ENCODE measurements at regions not wholly inside any gene's neighbourhood (a gene's known extent, or its start where the extent isn't known, plus 50 kb on each side); places are given as distances from the start of the nearest gene placed in this dataset.

- Mint-ChIP-seq H3K4me1 (ENCODE audit: low read depth) (no peaks in the 10 kb centered on the region), H3K4me3 (no peak overlapping the region), H3K9me3 (no peaks in the 10 kb centered on the region), H3K36me3 (ENCODE audit: low read depth) (no peaks in the 10 kb centered on the region), H3K27me3 (ENCODE audit: low read depth) (peaks cover 9% of the 10 kb centered on the region), H3K27ac (no peak overlapping the region)
- intact Hi-C loops (cut with micrococcal nuclease): no loop called here
- CTCF ChIA-PET: no interaction called here
- DNase-seq: no peak
These were observed 52.1 kb upstream of the CHST1 start for GRCh38 chr11:45717526-45717925.

GRCh38 chr11:45715418-45715817, 50.0 kb upstream of the CHST1 start:
- H3K4me3 Mint-ChIP-seq: no peak overlapping the region
- DNase-seq: no peak
- H3K36me3 Mint-ChIP-seq (ENCODE audit: low read depth): no peaks in the 10 kb centered on the region
- H3K27me3 Mint-ChIP-seq (ENCODE audit: low read depth): peaks cover 11% of the 10 kb centered on the region
- H3K4me1 Mint-ChIP-seq (ENCODE audit: low read depth): no peaks in the 10 kb centered on the region
- H3K27ac Mint-ChIP-seq: no peak overlapping the region
- CTCF ChIA-PET: interaction anchor here (0.6 kb wide), 1 partner anchor 636 kb away, joined by 4 read pairs; no protein-coding TSS in a partner anchor
- intact Hi-C loops (cut with micrococcal nuclease): no loop called here
- no peaks in the 10 kb centered on the region for H3K9me3 Mint-ChIP-seq
